Astrocyte of the spinal cord (primary cell): ENCODE measurements at regions not wholly inside any gene's neighbourhood (a gene's known extent, or its start where the extent isn't known, plus 50 kb on each side); places are given as distances from the start of the nearest gene placed in this dataset.

Experiments used
- DNase-seq: peaks from one replicate; pipeline ENCODE4 v3.0.0; 2011; ENCODE audit warnings: low read depth, low spot score
- H3K4me3 ChIP-seq: 2 replicates; pipeline ENCODE4 v1.5.1; 2011; ENCODE audit warnings: low read depth, mild to moderate bottlenecking, low read length, moderate library complexity
- CTCF ChIP-seq: IDR thresholded peaks from 2 replicates; pipeline ENCODE4 v1.5.1; 2012; ENCODE audit warnings: low read depth, mild to moderate bottlenecking, low read length, inconsistent platforms
- in situ Hi-C: cut with HindIII; loops from 2 replicates; pipeline ENCODE4 v1.10.0; 2017; ENCODE audit warnings: low sequenced_read_pairs

- H3K4me3 ChIP-seq, result no peak overlapping the region
- in situ Hi-C loops, result no loop called here
- no peak for DNase-seq
- no peak for TF ChIP-seq CTCF
These were observed 135.0 kb upstream of the MYL2 start for GRCh38 chr12:111055181-111055880.

- in situ Hi-C loops, result no loop called here
- no peak for DNase-seq
- no peak for TF ChIP-seq CTCF
- H3K4me3 ChIP-seq, result no peak overlapping the region
These were observed 128.6 kb upstream of the MYL2 start for GRCh38 chr12:111048991-111049390.

GRCh38 chr12:111046896-111047295 lies 126.5 kb upstream of the MYL2 start:
- no peak overlapping the region for H3K4me3 ChIP-seq
- no peak for TF ChIP-seq CTCF
- in situ Hi-C loops, result no loop called here
- no peak for DNase-seq

- TF ChIP-seq CTCF, result no peak
- no peak for DNase-seq
- in situ Hi-C loops, result no loop called here
- no peak overlapping the region for H3K4me3 ChIP-seq
These were observed 125.6 kb upstream of the MYL2 start for GRCh38 chr12:111045941-111046340.

- in situ Hi-C loops, result no loop called here
- no peak for DNase-seq
- no peak overlapping the region for H3K4me3 ChIP-seq
- no peak for TF ChIP-seq CTCF
These were observed 120.7 kb upstream of the MYL2 start for GRCh38 chr12:111041091-111041490.

GRCh38 chr12:111040690-111041089 lies 120.3 kb upstream of the MYL2 start:
- DNase-seq, result no peak
- H3K4me3 ChIP-seq, result no peak overlapping the region
- in situ Hi-C loops, result no loop called here
- no peak for TF ChIP-seq CTCF
